ENCODE measurements at regions not wholly inside any gene's neighbourhood (a gene's known extent, or its start where the extent isn't known, plus 50 kb on each side); places are given as distances from the start of the nearest gene placed in this dataset.

DNA sequence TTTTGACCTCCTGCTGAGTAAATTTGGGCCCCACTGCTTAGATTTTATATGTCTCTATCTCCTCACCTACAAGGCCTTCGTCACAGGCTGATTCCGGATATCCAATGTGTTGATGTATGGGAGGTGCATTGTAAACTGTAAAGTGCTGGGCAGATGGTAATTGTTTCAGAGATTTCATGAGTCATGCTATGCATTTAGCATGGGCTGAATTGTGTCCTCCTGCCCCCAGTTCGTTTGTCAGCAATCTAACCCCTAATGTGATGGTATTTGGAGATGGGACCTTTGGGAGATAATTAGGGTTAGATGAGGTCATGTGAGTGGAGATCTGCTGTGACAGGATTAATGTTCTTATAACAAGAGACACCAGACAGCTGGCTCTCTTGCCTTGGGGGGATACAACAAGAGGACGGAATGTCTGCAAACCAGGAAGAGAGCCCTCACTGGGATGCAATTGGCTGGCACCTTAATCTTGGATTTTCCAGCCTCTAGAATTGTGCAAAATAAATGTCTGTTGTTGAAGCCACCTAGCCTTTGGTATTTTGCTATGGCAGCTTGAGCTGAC, 101.8 kb upstream of the NLRP1 start (continued):
- TF ChIP-seq, protein P1, sequence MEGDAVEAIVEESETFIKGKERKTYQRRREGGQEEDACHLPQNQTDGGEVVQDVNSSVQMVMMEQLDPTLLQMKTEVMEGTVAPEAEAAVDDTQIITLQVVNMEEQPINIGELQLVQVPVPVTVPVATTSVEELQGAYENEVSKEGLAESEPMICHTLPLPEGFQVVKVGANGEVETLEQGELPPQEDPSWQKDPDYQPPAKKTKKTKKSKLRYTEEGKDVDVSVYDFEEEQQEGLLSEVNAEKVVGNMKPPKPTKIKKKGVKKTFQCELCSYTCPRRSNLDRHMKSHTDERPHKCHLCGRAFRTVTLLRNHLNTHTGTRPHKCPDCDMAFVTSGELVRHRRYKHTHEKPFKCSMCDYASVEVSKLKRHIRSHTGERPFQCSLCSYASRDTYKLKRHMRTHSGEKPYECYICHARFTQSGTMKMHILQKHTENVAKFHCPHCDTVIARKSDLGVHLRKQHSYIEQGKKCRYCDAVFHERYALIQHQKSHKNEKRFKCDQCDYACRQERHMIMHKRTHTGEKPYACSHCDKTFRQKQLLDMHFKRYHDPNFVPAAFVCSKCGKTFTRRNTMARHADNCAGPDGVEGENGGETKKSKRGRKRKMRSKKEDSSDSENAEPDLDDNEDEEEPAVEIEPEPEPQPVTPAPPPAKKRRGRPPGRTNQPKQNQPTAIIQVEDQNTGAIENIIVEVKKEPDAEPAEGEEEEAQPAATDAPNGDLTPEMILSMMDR (IDR thresholded peaks at IDR 0.05; ENCODE audit: low read depth, low read length, missing input control): no peak
- TF ChIP-seq RAD21 (IDR thresholded peaks at IDR 0.05): no peak
- TF ChIP-seq TAF1 (conservative IDR thresholded peaks at IDR 0.05): no peak

DNA sequence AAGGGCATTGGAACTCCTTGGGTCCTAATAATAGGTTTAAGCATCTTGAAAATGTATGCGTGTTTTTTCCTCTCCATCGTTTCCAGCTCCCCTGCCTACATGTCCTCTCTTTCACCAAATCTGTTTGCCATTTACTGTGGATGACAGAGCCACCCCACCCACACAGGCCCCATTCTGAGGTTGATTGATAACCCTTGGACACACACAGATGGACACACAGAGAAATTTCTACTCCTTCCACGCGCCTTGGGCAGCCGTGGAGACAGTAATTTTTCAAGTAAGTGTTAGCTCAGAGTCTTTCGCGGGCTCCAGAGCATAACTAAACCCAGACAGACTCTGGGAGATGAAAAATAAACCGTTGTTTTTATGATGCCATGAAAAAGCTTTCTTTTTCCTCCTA, 103.3 kb upstream of the NLRP1 start:
- no peak overlapping the region for H3K27ac ChIP-seq (ENCODE audit: low read depth in 1 of 2, low read length in 2 of 2)
- TF ChIP-seq JUND (IDR thresholded peaks at IDR 0.05) (no peak), RAD21 (IDR thresholded peaks at IDR 0.05) (no peak), HNF4A (conservative IDR thresholded peaks at IDR 0.05) (no peak), FOXA2 (IDR thresholded peaks at IDR 0.05) (no peak), NR2F2 (IDR thresholded peaks at IDR 0.05) (no peak)
- TF ChIP-seq, protein P2, sequence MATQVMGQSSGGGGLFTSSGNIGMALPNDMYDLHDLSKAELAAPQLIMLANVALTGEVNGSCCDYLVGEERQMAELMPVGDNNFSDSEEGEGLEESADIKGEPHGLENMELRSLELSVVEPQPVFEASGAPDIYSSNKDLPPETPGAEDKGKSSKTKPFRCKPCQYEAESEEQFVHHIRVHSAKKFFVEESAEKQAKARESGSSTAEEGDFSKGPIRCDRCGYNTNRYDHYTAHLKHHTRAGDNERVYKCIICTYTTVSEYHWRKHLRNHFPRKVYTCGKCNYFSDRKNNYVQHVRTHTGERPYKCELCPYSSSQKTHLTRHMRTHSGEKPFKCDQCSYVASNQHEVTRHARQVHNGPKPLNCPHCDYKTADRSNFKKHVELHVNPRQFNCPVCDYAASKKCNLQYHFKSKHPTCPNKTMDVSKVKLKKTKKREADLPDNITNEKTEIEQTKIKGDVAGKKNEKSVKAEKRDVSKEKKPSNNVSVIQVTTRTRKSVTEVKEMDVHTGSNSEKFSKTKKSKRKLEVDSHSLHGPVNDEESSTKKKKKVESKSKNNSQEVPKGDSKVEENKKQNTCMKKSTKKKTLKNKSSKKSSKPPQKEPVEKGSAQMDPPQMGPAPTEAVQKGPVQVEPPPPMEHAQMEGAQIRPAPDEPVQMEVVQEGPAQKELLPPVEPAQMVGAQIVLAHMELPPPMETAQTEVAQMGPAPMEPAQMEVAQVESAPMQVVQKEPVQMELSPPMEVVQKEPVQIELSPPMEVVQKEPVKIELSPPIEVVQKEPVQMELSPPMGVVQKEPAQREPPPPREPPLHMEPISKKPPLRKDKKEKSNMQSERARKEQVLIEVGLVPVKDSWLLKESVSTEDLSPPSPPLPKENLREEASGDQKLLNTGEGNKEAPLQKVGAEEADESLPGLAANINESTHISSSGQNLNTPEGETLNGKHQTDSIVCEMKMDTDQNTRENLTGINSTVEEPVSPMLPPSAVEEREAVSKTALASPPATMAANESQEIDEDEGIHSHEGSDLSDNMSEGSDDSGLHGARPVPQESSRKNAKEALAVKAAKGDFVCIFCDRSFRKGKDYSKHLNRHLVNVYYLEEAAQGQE (IDR thresholded peaks at IDR 0.05): no peak
- WGBS: 84% methylated on average over 8 of the region's 8 CpGs
- H3K4me3 ChIP-seq (ENCODE audit: low read depth in 1 of 3, low read length in 3 of 3): no peak overlapping the region
- H3K9ac ChIP-seq (ENCODE audit: low read depth in 1 of 2, low read length in 2 of 2): no peak overlapping the region
- H3K4me1 ChIP-seq (ENCODE audit: control insufficient read depth in 4 of 4, insufficient read depth in 4 of 4, low read length in 3 of 4): no peaks in the 10 kb centered on the region
- peaks cover 0 to 7% (median 3%) of the 10 kb centered on the region in 4 donors for H3K9me3 ChIP-seq (ENCODE audit: control insufficient read depth in 4 of 4, low read length in 3 of 4)
- no peak for DNase-seq (ENCODE audit: low spot score)
- no peaks in the 10 kb centered on the region for H3K27me3 ChIP-seq (ENCODE audit: control insufficient read depth in 4 of 4, insufficient read depth in 4 of 4, low read length in 3 of 4)
- H3K36me3 ChIP-seq (ENCODE audit: control insufficient read depth in 4 of 4, insufficient read depth in 3 of 4, low read depth in 1 of 4, low read length in 3 of 4): no peaks in the 10 kb centered on the region

DNA sequence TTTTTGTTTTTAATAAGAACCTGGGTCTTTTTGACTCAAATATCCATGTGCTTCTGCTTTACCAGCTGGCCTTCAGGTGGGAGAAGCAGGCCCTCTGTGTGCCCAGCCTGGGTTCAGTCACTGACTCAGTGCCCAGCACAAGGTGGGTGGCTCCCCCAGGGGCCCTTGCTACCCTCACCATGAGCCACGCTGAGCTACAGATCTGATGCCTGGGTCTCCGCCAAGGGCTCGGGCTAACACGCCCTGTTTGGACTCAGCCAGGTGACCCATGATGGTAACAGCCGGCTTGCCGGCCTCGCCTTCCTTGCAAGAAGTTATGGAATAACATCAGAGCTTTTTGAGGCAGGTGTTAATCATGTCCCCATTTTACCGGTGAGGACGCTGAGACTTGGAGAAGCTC, 109.5 kb upstream of the NLRP1 start:
- WGBS: 83% methylated on average over 9 of the region's 9 CpGs
- Histone ChIP-seq H3K9me3 (ENCODE audit: control insufficient read depth in 4 of 4, low read length in 3 of 4) (peaks cover 0 to 3% (median under 1%) of the 10 kb centered on the region in 4 donors), H3K4me1 (ENCODE audit: control insufficient read depth in 4 of 4, insufficient read depth in 4 of 4, low read length in 3 of 4) (no peaks in the 10 kb centered on the region), H3K36me3 (ENCODE audit: control insufficient read depth in 4 of 4, insufficient read depth in 3 of 4, low read depth in 1 of 4, low read length in 3 of 4) (no peaks in the 10 kb centered on the region), H3K27me3 (ENCODE audit: control insufficient read depth in 4 of 4, insufficient read depth in 4 of 4, low read length in 3 of 4) (peaks cover 0 to 4% (median 0%) of the 10 kb centered on the region in 4 donors), H3K4me3 (ENCODE audit: low read depth in 1 of 3, low read length in 3 of 3) (no peak overlapping the region), H3K27ac (ENCODE audit: low read depth in 1 of 2, low read length in 2 of 2) (no peak overlapping the region), H3K9ac (ENCODE audit: low read depth in 1 of 2, low read length in 2 of 2) (no peak overlapping the region)
- no peak for DNase-seq (ENCODE audit: low spot score)
- TF ChIP-seq, protein P3, sequence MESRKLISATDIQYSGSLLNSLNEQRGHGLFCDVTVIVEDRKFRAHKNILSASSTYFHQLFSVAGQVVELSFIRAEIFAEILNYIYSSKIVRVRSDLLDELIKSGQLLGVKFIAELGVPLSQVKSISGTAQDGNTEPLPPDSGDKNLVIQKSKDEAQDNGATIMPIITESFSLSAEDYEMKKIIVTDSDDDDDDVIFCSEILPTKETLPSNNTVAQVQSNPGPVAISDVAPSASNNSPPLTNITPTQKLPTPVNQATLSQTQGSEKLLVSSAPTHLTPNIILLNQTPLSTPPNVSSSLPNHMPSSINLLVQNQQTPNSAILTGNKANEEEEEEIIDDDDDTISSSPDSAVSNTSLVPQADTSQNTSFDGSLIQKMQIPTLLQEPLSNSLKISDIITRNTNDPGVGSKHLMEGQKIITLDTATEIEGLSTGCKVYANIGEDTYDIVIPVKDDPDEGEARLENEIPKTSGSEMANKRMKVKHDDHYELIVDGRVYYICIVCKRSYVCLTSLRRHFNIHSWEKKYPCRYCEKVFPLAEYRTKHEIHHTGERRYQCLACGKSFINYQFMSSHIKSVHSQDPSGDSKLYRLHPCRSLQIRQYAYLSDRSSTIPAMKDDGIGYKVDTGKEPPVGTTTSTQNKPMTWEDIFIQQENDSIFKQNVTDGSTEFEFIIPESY (IDR thresholded peaks at IDR 0.05): no peak
- TF ChIP-seq, protein P2 (IDR thresholded peaks at IDR 0.05): no peak
- TF ChIP-seq FOXA2 (IDR thresholded peaks at IDR 0.05): no peak
- no peak for TF ChIP-seq HNF4G (IDR thresholded peaks at IDR 0.05)
- no peak for TF ChIP-seq NR2F2 (IDR thresholded peaks at IDR 0.05)
- no peak for TF ChIP-seq SP1 (IDR thresholded peaks at IDR 0.05)
- TF ChIP-seq, protein P4, sequence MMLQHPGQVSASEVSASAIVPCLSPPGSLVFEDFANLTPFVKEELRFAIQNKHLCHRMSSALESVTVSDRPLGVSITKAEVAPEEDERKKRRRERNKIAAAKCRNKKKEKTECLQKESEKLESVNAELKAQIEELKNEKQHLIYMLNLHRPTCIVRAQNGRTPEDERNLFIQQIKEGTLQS (IDR thresholded peaks at IDR 0.05): no peak
- TF ChIP-seq EGR1 (IDR thresholded peaks at IDR 0.05; ENCODE audit: low read depth in 2 of 2): no peak
- TF ChIP-seq JUND (IDR thresholded peaks at IDR 0.05): no peak
- no peak for TF ChIP-seq YY1 (IDR thresholded peaks at IDR 0.05)
- no peak for TF ChIP-seq RXRA (IDR thresholded peaks at IDR 0.05)
- TF ChIP-seq, protein P5, sequence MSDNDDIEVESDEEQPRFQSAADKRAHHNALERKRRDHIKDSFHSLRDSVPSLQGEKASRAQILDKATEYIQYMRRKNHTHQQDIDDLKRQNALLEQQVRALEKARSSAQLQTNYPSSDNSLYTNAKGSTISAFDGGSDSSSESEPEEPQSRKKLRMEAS (IDR thresholded peaks at IDR 0.05): no peak
- no peak for TF ChIP-seq GABPA (IDR thresholded peaks at IDR 0.05 in 1 of 2, conservative IDR thresholded peaks at IDR 0.05 in 1 of 2)
